Right lobe of liver (tissue), 4 donors: ENCODE measurements at regions not wholly inside any gene's neighbourhood (a gene's known extent, or its start where the extent isn't known, plus 50 kb on each side); places are given as distances from the start of the nearest gene placed in this dataset.

Experiments used
- POLR2A ChIP-seq: fragments of 450-650 bp; IDR thresholded peaks from one replicate; pipeline ENCODE4 v1.6.1; 2017; ENCODE audit warnings: antibody characterized with exemption, mild to moderate bottlenecking
- TF ChIP-seq, protein P1 (sequence below), 4 donors: fragments of 200-600 bp in 3 of 4; fragments of 450-650 bp in 1 of 4; IDR thresholded peaks; one replicate each; pipeline versions ENCODE4 v1.5.1 to v1.8.0; 2016 to 2022; ENCODE audit warnings: antibody characterized with exemption in 4 of 4, mild to moderate bottlenecking in 2 of 4
- donor health status: DM: no; HTN: no; CAD: no.
- donor health status: DM: no; HTN: no; CAD: no.
- donor health status: DM: no; HTN: yes; CAD: no.

DNA sequence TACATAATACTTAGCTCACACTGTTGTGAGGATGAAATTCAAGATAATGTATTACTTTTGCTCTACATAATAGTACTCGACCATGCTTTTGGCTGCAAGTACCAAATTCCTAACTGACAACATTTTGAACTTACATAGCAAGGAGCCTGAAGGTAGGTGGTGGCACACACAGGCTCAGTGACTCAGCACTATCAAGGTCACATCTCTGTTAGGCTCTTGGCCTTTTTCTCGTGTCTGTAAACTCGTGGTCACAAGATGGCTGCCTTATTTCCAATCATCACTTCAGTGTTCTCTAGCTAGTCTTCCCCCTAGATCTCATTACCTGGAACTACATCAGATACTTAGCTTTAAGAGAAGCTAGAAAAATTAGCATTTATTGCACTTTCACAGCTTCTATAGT, 61.4 kb upstream of the ABCB5 start:
- TF ChIP-seq, protein P1, sequence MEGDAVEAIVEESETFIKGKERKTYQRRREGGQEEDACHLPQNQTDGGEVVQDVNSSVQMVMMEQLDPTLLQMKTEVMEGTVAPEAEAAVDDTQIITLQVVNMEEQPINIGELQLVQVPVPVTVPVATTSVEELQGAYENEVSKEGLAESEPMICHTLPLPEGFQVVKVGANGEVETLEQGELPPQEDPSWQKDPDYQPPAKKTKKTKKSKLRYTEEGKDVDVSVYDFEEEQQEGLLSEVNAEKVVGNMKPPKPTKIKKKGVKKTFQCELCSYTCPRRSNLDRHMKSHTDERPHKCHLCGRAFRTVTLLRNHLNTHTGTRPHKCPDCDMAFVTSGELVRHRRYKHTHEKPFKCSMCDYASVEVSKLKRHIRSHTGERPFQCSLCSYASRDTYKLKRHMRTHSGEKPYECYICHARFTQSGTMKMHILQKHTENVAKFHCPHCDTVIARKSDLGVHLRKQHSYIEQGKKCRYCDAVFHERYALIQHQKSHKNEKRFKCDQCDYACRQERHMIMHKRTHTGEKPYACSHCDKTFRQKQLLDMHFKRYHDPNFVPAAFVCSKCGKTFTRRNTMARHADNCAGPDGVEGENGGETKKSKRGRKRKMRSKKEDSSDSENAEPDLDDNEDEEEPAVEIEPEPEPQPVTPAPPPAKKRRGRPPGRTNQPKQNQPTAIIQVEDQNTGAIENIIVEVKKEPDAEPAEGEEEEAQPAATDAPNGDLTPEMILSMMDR (IDR thresholded peaks at IDR 0.05), result no peak
- no peak for TF ChIP-seq POLR2A
